ENCODE measurements at regions not wholly inside any gene's neighbourhood (a gene's known extent, or its start where the extent isn't known, plus 50 kb on each side); places are given as distances from the start of the nearest gene placed in this dataset.

DNA sequence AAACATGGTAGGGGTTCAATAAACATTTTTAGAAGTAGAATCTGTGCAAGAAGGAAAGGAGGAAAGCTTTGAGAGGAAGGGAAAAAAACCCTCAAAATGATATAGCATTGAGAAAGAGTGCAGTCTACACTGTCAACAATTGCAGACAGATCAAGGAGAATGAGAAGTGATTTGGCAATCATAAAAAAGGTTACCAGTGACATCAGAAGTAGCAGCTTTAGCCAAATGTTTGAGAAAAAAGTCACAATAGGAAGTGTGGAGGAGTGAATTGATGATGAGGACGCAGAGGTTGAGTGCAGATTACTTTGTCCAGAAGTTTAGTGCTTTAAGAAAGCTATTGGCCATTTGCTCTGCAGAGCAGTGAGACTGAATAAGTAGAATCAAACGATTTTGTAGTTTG, 155.0 kb downstream of the GJA1 start:
- Histone ChIP-seq H3K9me3 (no peaks in the 10 kb centered on the region), H3K36me3 (no peaks in the 10 kb centered on the region), H3K27ac (peak overlapping the region in 1 of 2 donors; percentile 18), H3K27me3 (no peaks in the 10 kb centered on the region), H3K4me3 (no peak overlapping the region), H3K4me1 (peaks cover 4 to 7% of the 10 kb centered on the region in 2 donors)
- DNase-seq (ENCODE audit: low spot score in 2 of 2) = no peak
- TF ChIP-seq, protein P1, sequence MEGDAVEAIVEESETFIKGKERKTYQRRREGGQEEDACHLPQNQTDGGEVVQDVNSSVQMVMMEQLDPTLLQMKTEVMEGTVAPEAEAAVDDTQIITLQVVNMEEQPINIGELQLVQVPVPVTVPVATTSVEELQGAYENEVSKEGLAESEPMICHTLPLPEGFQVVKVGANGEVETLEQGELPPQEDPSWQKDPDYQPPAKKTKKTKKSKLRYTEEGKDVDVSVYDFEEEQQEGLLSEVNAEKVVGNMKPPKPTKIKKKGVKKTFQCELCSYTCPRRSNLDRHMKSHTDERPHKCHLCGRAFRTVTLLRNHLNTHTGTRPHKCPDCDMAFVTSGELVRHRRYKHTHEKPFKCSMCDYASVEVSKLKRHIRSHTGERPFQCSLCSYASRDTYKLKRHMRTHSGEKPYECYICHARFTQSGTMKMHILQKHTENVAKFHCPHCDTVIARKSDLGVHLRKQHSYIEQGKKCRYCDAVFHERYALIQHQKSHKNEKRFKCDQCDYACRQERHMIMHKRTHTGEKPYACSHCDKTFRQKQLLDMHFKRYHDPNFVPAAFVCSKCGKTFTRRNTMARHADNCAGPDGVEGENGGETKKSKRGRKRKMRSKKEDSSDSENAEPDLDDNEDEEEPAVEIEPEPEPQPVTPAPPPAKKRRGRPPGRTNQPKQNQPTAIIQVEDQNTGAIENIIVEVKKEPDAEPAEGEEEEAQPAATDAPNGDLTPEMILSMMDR (IDR thresholded peaks at IDR 0.05) = no peak
- intact Hi-C loops (cut with DNase I) = no loop called here

DNA sequence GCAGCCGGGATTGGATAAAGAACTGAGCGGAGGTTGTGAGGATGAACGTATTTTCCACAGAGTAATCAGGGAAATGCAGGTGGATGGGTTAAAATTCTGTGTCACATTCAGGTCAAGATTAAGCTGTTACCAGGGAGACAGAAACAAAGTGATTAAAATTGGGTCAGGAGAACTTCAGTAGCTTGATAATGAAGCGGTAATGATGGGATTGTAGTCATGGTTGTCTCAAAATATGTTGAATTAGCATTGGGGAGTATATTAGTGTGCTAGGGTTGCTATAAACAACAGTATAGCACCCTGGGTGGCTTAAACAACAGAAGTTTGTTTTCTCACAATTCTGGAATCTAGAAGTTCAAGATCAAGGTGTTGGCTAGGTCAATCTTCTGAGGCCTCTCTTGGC, 155.5 kb downstream of the GJA1 start:
- no peak for DNase-seq (ENCODE audit: low spot score in 2 of 2)
- H3K4me1 ChIP-seq = peaks cover 4 to 7% of the 10 kb centered on the region in 2 donors
- no peaks in the 10 kb centered on the region for H3K36me3 ChIP-seq
- no peak overlapping the region for H3K4me3 ChIP-seq
- no peaks in the 10 kb centered on the region for H3K27me3 ChIP-seq
- H3K27ac ChIP-seq = peak overlapping the region in 1 of 2 donors; percentile 18
- TF ChIP-seq, protein P1 (IDR thresholded peaks at IDR 0.05) = no peak
- intact Hi-C loops (cut with DNase I) = no loop called here
- no peaks in the 10 kb centered on the region for H3K9me3 ChIP-seq

DNA sequence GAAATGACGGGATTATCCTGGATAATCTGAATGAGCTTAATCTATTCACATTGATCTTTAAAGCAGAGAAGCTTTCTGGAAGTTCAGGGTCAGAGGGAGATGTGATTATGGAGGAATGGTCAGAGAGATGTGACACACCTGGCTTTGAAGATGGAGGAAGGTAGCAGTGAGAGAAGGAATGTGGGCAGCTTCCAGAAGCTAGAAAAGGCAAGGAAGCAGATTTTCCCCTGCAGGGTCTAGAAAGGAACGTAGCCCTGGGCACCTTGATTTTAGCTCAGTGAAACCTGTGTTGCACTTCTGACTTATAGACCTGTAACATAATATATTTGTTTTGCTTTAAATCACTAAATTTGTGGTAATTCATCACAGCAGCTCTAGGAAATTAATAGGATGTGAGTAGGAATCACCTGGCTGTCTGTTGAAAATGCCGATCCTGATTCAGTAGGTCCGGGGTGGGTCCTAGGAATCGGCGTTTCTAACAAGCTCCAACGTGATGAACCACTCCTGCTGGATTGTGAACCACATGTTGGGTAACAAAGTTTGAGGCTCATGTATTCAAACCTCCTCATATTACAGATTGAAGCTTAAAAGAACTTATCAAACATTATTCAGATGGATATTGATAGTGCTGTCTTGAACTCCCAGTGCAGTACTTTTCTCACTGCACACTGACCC, 157.0 kb downstream of the GJA1 start:
- no peak overlapping the region for H3K4me3 ChIP-seq
- H3K36me3 ChIP-seq = no peaks in the 10 kb centered on the region
- intact Hi-C loops (cut with DNase I) = no loop called here
- H3K9me3 ChIP-seq = no peaks in the 10 kb centered on the region
- H3K27ac ChIP-seq = peak overlapping the region in 1 of 2 donors; percentile 20
- H3K4me1 ChIP-seq = peaks cover 4 to 7% of the 10 kb centered on the region in 2 donors
- no peak for DNase-seq (ENCODE audit: low spot score in 2 of 2)
- no peaks in the 10 kb centered on the region for H3K27me3 ChIP-seq
- TF ChIP-seq, protein P1 (IDR thresholded peaks at IDR 0.05) = no peak

DNA sequence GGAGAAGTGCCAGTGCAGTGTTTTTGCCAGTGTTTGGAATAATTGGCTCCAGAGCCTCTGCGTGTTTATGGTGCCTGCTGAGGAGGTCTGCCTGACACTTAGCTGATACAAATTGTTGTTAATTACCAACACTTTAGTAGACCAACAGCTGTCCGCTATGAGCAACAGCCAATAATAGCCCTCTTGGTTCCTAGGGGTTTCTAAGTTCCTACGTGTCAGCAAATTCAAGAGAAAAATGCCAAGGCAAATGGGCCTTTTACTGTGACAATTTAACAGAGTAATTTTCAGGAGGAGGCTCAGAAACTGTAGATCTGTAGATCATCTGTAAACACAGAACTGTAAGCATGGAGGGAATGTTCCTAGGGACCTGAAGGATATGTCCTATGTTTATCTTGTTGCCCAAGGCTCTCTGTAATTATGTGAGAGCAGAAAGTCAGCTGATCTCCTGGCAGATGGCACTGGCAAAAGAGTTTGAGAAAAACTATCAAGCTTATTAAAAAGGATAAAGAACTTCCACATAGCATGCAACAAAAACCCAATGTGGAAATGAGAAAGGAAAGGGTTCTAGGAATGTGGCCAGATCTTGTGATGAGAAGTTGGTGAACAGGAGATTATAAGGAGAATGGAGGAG, 157.7 kb downstream of the GJA1 start:
- H3K36me3 ChIP-seq = no peaks in the 10 kb centered on the region
- TF ChIP-seq, protein P1 (IDR thresholded peaks at IDR 0.05) = no peak
- intact Hi-C loops (cut with DNase I) = no loop called here
- no peaks in the 10 kb centered on the region for H3K9me3 ChIP-seq
- H3K27ac ChIP-seq = peak overlapping the region in 1 of 2 donors; percentile 52
- DNase-seq (ENCODE audit: low spot score in 2 of 2) = no peak
- H3K27me3 ChIP-seq = no peaks in the 10 kb centered on the region
- H3K4me3 ChIP-seq = no peak overlapping the region
- H3K4me1 ChIP-seq = peaks cover 4 to 7% of the 10 kb centered on the region in 2 donors

DNA sequence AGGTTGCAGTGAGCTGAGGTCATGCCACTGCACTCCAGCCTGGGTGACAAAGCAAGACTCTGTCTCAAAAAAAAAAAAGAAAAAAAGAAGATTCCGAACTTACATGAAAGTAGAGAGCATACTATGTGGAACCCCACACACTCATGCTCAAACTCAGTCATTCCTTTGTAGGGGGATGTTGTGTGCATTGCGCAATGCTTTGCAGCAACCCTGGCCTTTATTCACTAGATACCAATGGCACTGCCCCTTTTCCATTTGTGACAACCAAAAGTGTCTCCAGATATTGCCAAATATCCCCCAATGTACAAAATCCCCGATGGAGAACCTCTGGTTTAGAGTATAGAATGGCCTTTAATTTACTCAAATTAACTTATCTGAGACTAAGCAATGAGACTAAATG, 158.6 kb downstream of the GJA1 start:
- no peak for DNase-seq (ENCODE audit: low spot score in 2 of 2)
- no peaks in the 10 kb centered on the region for H3K27me3 ChIP-seq
- H3K4me3 ChIP-seq = no peak overlapping the region
- H3K27ac ChIP-seq = no peak overlapping the region
- intact Hi-C loops (cut with DNase I) = no loop called here
- no peaks in the 10 kb centered on the region for H3K36me3 ChIP-seq
- TF ChIP-seq, protein P1 (IDR thresholded peaks at IDR 0.05) = no peak
- no peaks in the 10 kb centered on the region for H3K9me3 ChIP-seq
- peaks cover 4 to 7% of the 10 kb centered on the region in 2 donors for H3K4me1 ChIP-seq

Data from ascending aorta (tissue), 2 donors.